Thyroid gland (tissue), 4 donors: ENCODE measurements at regions not wholly inside any gene's neighbourhood (a gene's known extent, or its start where the extent isn't known, plus 50 kb on each side); places are given as distances from the start of the nearest gene placed in this dataset.

Experiments used
- DNase-seq, 2 donors: peaks; one replicate each; pipeline ENCODE4 v3.0.0-alpha.2; 2019
- H3K27ac ChIP-seq, 3 donors: fragments of 200-600 bp; sonication (generic); 1 replicate in 2 of 3; 2 replicates in 1 of 3; pipeline ENCODE4 v1.5.1; 2016 to 2019; ENCODE audit warnings: mild to moderate bottlenecking in 1 of 3, moderate library complexity in 1 of 3
- H3K27me3 ChIP-seq: fragments of 200-600 bp; sonication (generic); one replicate; pipeline ENCODE4 v1.5.1; 2019
- H3K36me3 ChIP-seq, 2 donors: fragments of 200-600 bp; sonication (generic); one replicate each; pipeline ENCODE4 v1.5.1; 2016 to 2019
- H3K4me1 ChIP-seq, 2 donors: fragments of 200-600 bp; sonication (generic); one replicate each; pipeline ENCODE4 v1.5.1; 2017 to 2019
- H3K4me3 ChIP-seq, 3 donors: fragments of 200-600 bp; sonication (generic); replicated peaks in 1 of 3; 1 replicate in 2 of 3; 2 replicates in 1 of 3; pipeline ENCODE4 v1.5.1; 2016; ENCODE audit warnings: mild to moderate bottlenecking in 1 of 3
- H3K9me3 ChIP-seq: fragments of 200-600 bp; sonication (generic); one replicate; pipeline ENCODE4 v1.5.1; 2017
- CTCF ChIP-seq, 6 experiments: fragments of 200-600 bp in 3 of 6; fragments of 450-650 bp in 3 of 6; sonication (generic) in 3 of 6; IDR thresholded peaks; one replicate each; pipeline ENCODE4 v1.5.1; 2016 to 2019; ENCODE audit warnings: antibody characterized with exemption in 6 of 6, mild to moderate bottlenecking in 2 of 6, inconsistent platforms in 1 of 6, moderate library complexity in 1 of 6
- POLR2A ChIP-seq, 2 donors: fragments of 450-650 bp; IDR thresholded peaks; one replicate each; pipeline ENCODE4 v1.6.1; 2017; ENCODE audit warnings: antibody characterized with exemption in 2 of 2, mild to moderate bottlenecking in 2 of 2, moderate library complexity in 1 of 2
- WGBS, 2 donors: methylation state at CpG; one replicate each; pipeline ENCODE4 v1.1.5; 2017; 5-methylcytosine and 5-hydroxymethylcytosine counted together
- intact Hi-C: fragments of 100-400 bp; cut with DNase I; formaldehyde crosslinking; loops from one replicate; pipeline ENCODE4 v1.15.1; 2023

DNA sequence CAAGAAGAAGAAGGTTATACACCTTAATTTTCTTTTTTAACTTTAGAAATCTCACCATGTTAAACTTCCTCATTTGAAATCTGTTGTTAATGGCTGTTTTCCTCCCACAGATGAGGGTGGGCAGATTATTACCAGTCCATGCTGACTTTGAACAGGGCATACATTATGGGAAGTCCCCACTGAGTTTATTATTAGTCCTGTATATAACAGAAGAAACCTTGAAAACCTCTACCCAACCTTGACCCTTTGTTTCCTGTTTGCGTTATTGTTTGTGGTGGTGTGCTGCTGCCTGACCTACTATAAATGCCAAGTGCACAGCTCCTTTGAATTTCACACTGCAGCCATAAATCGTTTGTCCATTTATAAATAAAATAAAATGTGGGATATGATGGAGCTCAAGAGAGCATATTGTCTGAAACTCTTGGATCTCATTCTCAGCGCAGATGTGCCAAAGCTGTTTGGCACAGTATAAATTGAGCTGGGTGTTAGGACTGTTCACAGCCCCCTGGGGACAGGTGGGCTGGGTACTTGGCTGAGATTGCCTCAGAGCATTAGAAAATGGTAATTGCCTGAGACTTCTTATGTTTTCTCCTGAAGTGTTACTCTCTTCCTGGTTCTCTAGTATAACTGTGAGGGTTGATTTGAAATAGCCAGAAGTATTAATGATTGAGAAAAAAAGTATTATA is 139.6 kb downstream of the SPATA31D1 start:
- peaks cover 2% of the 10 kb centered on the region in 2 donors for H3K4me1 ChIP-seq
- intact Hi-C loops = no loop called here
- TF ChIP-seq CTCF (IDR thresholded peaks at IDR 0.05) (no peak), POLR2A (IDR thresholded peaks at IDR 0.05) (no peak)
- no peak overlapping the region for H3K4me3 ChIP-seq
- 69 to 79% methylated on average over 3 of the region's 3 CpGs for WGBS, 2 donors
- no peaks in the 10 kb centered on the region for H3K36me3 ChIP-seq
- no peaks in the 10 kb centered on the region for H3K9me3 ChIP-seq
- DNase-seq = no peak
- H3K27ac ChIP-seq = no peak overlapping the region
- H3K27me3 ChIP-seq = no peaks in the 10 kb centered on the region

DNA sequence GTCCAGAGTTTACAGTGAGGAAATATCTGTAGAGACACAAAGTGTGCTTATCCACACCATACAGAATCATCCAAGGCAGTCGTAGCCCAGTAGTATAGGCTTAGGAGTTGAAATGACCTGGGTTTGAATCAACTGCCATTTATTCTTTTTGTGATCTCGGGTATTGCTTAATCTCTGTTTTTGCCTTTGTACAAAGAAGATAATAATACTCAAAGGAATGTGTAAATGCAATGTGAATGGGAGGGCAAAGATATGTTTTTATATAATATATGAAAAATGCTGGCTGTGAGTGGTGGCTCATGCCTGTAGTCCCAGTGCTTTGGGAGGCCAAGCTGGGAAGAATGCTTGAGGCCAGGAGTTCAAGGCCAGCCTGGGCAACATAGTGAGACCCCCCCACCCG is 141.1 kb downstream of the SPATA31D1 start:
- intact Hi-C loops = no loop called here
- H3K9me3 ChIP-seq = no peaks in the 10 kb centered on the region
- H3K27me3 ChIP-seq = no peaks in the 10 kb centered on the region
- no peak for TF ChIP-seq CTCF (IDR thresholded peaks at IDR 0.05)
- no peak for TF ChIP-seq POLR2A (IDR thresholded peaks at IDR 0.05)
- no peak overlapping the region for H3K27ac ChIP-seq
- no peak overlapping the region for H3K4me3 ChIP-seq
- no peak for DNase-seq
- 95 to 97% methylated on average over 3 of the region's 3 CpGs for WGBS, 2 donors
- no peaks in the 10 kb centered on the region for H3K36me3 ChIP-seq
- H3K4me1 ChIP-seq = peaks cover 3 to 4% of the 10 kb centered on the region in 2 donors

DNA sequence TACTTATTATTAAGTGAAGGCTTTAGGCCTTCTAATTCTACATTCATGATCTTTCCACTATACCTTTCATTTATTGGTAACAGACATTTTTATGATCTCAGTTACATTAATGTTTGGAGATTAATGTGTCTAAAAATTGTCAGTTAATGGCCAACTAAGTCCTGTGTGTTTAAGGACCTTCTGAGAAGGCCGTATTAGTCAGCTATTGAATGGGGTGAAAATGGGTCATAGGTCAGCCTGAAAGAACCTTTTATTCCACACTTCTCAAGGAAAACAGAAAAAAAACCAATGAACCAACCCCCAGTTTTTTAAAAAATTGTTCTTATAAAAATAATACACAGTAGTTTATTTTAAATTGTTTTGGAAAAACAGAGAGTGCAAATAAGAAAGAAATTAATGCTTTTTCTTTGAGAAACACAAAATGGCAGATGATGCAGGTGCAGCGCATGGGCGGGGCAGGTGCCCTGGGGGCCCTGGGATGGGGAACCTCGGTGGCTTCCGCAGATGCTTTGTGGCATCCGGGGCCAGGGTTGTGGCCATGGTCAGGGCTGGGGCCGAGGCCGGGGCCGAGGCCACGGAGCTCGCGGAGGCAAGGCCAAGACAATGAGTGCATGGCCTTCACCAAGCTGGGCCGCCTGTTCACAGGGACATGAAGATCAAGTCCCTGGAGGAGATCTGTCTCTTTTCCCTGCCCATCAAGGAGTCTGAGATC is 141.9 kb downstream of the SPATA31D1 start:
- intact Hi-C loops = no loop called here
- H3K4me1 ChIP-seq = peaks cover 3 to 4% of the 10 kb centered on the region in 2 donors
- no peak for DNase-seq
- no peak for TF ChIP-seq CTCF (IDR thresholded peaks at IDR 0.05)
- H3K9me3 ChIP-seq = no peaks in the 10 kb centered on the region
- WGBS, 2 donors = 94 to 97% methylated on average over 12 to 13 of the region's 13 CpGs
- no peak overlapping the region for H3K4me3 ChIP-seq
- H3K27me3 ChIP-seq = no peaks in the 10 kb centered on the region
- no peak overlapping the region for H3K27ac ChIP-seq
- H3K36me3 ChIP-seq = no peaks in the 10 kb centered on the region

DNA sequence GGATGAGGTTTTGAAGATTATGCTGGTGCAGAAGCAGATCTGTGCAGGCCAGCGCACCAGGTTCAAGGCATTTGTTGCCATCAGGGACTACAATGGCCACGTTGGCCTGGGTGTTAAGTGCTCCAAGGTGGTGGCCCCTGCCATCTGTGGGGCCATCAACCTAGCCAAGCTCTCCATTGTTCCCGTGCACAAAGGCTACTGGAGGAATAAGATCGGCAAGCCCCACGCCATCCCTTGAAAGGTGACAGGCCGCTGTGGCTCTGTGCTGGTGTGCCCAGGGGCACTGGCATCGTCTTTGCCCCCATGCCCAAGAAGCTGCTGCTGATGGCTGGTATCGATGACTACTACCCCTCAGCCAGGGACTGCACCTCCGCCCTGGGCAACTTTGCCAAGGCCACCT is 142.5 kb downstream of the SPATA31D1 start:
- H3K4me3 ChIP-seq = no peak overlapping the region
- intact Hi-C loops = no loop called here
- H3K36me3 ChIP-seq = no peaks in the 10 kb centered on the region
- no peaks in the 10 kb centered on the region for H3K27me3 ChIP-seq
- H3K4me1 ChIP-seq = peaks cover 3 to 4% of the 10 kb centered on the region in 2 donors
- H3K9me3 ChIP-seq = no peaks in the 10 kb centered on the region
- 96 to 98% methylated on average over 5 to 9 of the region's 9 CpGs for WGBS, 2 donors
- DNase-seq = no peak
- no peak overlapping the region for H3K27ac ChIP-seq
- TF ChIP-seq CTCF (IDR thresholded peaks at IDR 0.05) (no peak), POLR2A (IDR thresholded peaks at IDR 0.05) (no peak)

DNA sequence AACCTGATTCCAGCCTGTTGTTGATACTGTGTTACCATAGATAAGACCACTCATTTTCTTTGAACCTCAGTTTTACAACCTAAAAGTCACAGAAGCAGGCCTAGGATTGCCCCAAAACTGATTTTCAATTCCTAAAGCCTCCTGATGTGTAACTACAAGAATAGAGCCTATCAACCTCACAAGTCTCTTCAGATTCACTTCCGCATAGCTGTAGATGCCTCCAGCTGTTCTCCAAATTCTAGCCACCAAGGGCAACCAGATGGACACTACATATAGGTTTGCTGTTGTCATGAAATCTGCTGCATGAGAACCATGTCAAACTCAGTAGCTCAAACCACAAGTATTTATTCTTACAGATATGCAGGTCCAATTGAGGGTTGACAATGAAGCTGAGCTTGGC is 143.5 kb downstream of the SPATA31D1 start:
- TF ChIP-seq POLR2A (IDR thresholded peaks at IDR 0.05) = no peak
- no peak for TF ChIP-seq CTCF (IDR thresholded peaks at IDR 0.05)
- Histone ChIP-seq H3K4me3 (no peak overlapping the region), H3K27me3 (no peaks in the 10 kb centered on the region), H3K4me1 (peaks cover 3 to 4% of the 10 kb centered on the region in 2 donors), H3K27ac (no peak overlapping the region), H3K36me3 (no peaks in the 10 kb centered on the region), H3K9me3 (no peaks in the 10 kb centered on the region)
- no peak for DNase-seq
- WGBS, 2 donors = 100% methylated on average over 1 of the region's 1 CpG
- intact Hi-C loops = no loop called here
